SK-N-MC (cell line): ENCODE measurements at regions not wholly inside any gene's neighbourhood (a gene's known extent, or its start where the extent isn't known, plus 50 kb on each side); places are given as distances from the start of the nearest gene placed in this dataset.

Source experiments
- EZH2 ChIP-seq: fragments of 200-600 bp; sonication (generic); IDR thresholded peaks from one replicate; pipeline ENCODE4 v1.6.1; 2017; ENCODE audit warnings: antibody characterized with exemption
- FOXP2 ChIP-seq: optimal IDR thresholded peaks from 2 replicates; pipeline ENCODE3; 2011; ENCODE audit warnings: mild to moderate bottlenecking, moderate library complexity; ENCODE audit not compliant: insufficient read depth; ENCODE audit errors: extremely low read length, control extremely low read depth
- POLR2AphosphoS5 ChIP-seq: IDR thresholded peaks from 2 replicates; pipeline ENCODE4 v1.6.1; 2012; ENCODE audit warnings: mild to moderate bottlenecking, low read depth, low read length, borderline replicate concordance

DNA sequence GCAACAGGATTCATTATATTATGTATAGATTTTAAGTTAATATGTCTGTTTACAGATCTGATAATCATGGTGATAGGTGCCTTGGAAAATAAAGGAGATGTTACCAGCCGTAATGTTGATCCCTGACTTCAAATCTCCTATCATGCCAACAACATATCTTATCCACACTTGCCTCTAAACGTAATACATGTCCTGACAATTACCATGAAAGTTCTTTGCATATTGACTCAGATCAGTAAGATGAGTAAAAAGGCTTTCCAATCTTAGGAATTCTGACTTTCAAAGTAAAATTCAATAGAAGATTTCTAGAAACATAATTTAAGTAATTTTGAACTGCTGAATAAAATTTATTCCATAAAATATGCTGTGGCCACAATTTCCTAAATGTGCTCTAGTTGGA, 513.3 kb downstream of the ANKRD50 start:
- no peak for TF ChIP-seq POLR2AphosphoS5
- no peak for TF ChIP-seq EZH2
- no peak for TF ChIP-seq FOXP2
